Parathyroid adenoma (tissue), 2 donors: ENCODE measurements at regions not wholly inside any gene's neighbourhood (a gene's known extent, or its start where the extent isn't known, plus 50 kb on each side); places are given as distances from the start of the nearest gene placed in this dataset.

Experiments used
- H2AFZ ChIP-seq: fragments of 300-600 bp; sonication (generic); one replicate; pipeline ENCODE4 v1.7.0; 2017; ENCODE audit warnings: antibody characterized with exemption, mild to moderate bottlenecking
- H3K27ac ChIP-seq: fragments of 300-600 bp; sonication (generic); one replicate; pipeline ENCODE4 v1.7.0; 2017
- H3K27me3 ChIP-seq: fragments of 300-600 bp; sonication (generic); one replicate; pipeline ENCODE4 v1.7.0; 2017; ENCODE audit warnings: low read length; ENCODE audit not compliant: control insufficient read depth, insufficient read depth
- H3K36me3 ChIP-seq: fragments of 300-600 bp; sonication (generic); one replicate; pipeline ENCODE4 v1.7.0; 2017; ENCODE audit warnings: low read length; ENCODE audit not compliant: control insufficient read depth, insufficient read depth
- H3K4me1 ChIP-seq: fragments of 300-600 bp; sonication (generic); one replicate; pipeline ENCODE4 v1.7.0; 2017; ENCODE audit warnings: control low read depth
- H3K4me2 ChIP-seq: fragments of 300-600 bp; sonication (generic); one replicate; pipeline ENCODE4 v1.7.0; 2017; ENCODE audit warnings: low read length
- H3K4me3 ChIP-seq: fragments of 300-600 bp; sonication (generic); one replicate; pipeline ENCODE4 v1.7.0; 2017; ENCODE audit warnings: low read depth, low read length
- H3K79me2 ChIP-seq: fragments of 300-600 bp; sonication (generic); one replicate; pipeline ENCODE4 v1.7.0; 2017; ENCODE audit warnings: control low read depth
- H3K9ac ChIP-seq: fragments of 300-600 bp; sonication (generic); one replicate; pipeline ENCODE4 v1.7.0; 2017; ENCODE audit warnings: mild to moderate bottlenecking
- H3K9me3 ChIP-seq: fragments of 300-600 bp; sonication (generic); one replicate; pipeline ENCODE4 v1.7.0; 2017; ENCODE audit warnings: low read length; ENCODE audit not compliant: control insufficient read depth
- TF ChIP-seq, protein P1 (sequence below): fragments of 300-600 bp; sonication (generic); IDR thresholded peaks from one replicate; pipeline ENCODE4 v1.7.0; 2017; ENCODE audit warnings: antibody characterized with exemption, mild to moderate bottlenecking
- donor health status: primary hyperparathyroidism.

GRCh38 chr4:185916683-185917082 lies 104.7 kb upstream of the SORBS2 start:
- no peak overlapping the region for H3K27ac ChIP-seq

GRCh38 chr4:185919107-185919506 lies 107.1 kb upstream of the SORBS2 start:
- no peak overlapping the region for H3K27ac ChIP-seq
- no peak overlapping the region for H2AFZ ChIP-seq
- H3K79me2 ChIP-seq: no peaks in the 10 kb centered on the region
- TF ChIP-seq, protein P1, sequence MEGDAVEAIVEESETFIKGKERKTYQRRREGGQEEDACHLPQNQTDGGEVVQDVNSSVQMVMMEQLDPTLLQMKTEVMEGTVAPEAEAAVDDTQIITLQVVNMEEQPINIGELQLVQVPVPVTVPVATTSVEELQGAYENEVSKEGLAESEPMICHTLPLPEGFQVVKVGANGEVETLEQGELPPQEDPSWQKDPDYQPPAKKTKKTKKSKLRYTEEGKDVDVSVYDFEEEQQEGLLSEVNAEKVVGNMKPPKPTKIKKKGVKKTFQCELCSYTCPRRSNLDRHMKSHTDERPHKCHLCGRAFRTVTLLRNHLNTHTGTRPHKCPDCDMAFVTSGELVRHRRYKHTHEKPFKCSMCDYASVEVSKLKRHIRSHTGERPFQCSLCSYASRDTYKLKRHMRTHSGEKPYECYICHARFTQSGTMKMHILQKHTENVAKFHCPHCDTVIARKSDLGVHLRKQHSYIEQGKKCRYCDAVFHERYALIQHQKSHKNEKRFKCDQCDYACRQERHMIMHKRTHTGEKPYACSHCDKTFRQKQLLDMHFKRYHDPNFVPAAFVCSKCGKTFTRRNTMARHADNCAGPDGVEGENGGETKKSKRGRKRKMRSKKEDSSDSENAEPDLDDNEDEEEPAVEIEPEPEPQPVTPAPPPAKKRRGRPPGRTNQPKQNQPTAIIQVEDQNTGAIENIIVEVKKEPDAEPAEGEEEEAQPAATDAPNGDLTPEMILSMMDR: no peak
- no peak overlapping the region for H3K4me2 ChIP-seq
- H3K4me3 ChIP-seq: no peak overlapping the region
- H3K4me1 ChIP-seq: no peaks in the 10 kb centered on the region
- H3K9me3 ChIP-seq: no peaks in the 10 kb centered on the region
- H3K9ac ChIP-seq: no peak overlapping the region
- no peaks in the 10 kb centered on the region for H3K36me3 ChIP-seq
- H3K27me3 ChIP-seq: no peaks in the 10 kb centered on the region

More at GRCh38 chr4:185916683-185917082, 104.7 kb upstream of the SORBS2 start:
- Histone ChIP-seq H3K4me1 (no peaks in the 10 kb centered on the region), H3K4me2 (no peak overlapping the region), H3K9ac (no peak overlapping the region), H3K27me3 (no peaks in the 10 kb centered on the region), H3K36me3 (no peaks in the 10 kb centered on the region), H3K4me3 (no peak overlapping the region), H3K9me3 (no peaks in the 10 kb centered on the region), H2AFZ (no peak overlapping the region), H3K79me2 (no peaks in the 10 kb centered on the region)
- TF ChIP-seq, protein P1: no peak

- H2AFZ ChIP-seq: no peak overlapping the region
- peak overlapping the region; percentile 31 for H3K4me3 ChIP-seq
- no peaks in the 10 kb centered on the region for H3K9me3 ChIP-seq
- H3K27ac ChIP-seq: no peak overlapping the region
- H3K4me1 ChIP-seq: no peaks in the 10 kb centered on the region
- H3K27me3 ChIP-seq: no peaks in the 10 kb centered on the region
- H3K79me2 ChIP-seq: no peaks in the 10 kb centered on the region
- TF ChIP-seq, protein P1: no peak
- H3K36me3 ChIP-seq: no peaks in the 10 kb centered on the region
- peak overlapping the region; percentile 65 for H3K4me2 ChIP-seq
- no peak overlapping the region for H3K9ac ChIP-seq
These were observed 108.2 kb upstream of the SORBS2 start for GRCh38 chr4:185920171-185920570.

DNA sequence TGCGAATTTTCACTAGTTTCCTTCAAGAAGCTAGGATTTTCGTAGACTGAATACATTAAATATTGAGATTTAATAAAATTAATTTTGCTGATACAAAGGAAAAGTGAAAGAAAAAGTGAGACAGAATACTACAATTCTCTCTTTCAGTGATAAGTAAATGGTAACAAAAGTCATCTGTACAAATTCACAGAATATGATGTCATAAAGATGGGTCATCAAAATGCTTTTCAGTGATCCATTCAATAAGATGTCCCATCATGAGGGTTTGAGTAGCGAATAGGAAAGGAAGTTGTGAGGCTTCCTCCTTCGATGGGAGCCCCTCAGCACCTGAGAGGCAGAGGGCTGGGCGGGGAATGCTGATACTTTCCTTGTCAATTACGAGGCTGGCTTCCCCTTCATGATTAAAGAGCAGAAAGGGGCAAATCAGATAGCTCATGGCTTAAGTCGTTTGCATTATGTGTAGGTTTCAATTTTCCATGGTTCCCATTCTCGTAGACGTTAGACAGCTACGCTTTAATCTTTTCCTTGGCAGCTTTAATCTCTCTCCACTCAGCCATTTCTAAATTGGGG lies 108.8 kb upstream of the SORBS2 start:
- TF ChIP-seq, protein P1: no peak
- Histone ChIP-seq H3K4me3 (peak overlapping the region; percentile 31), H2AFZ (no peak overlapping the region), H3K36me3 (no peaks in the 10 kb centered on the region), H3K9ac (no peak overlapping the region), H3K9me3 (no peaks in the 10 kb centered on the region), H3K4me2 (peak overlapping the region; percentile 65), H3K79me2 (no peaks in the 10 kb centered on the region), H3K4me1 (no peaks in the 10 kb centered on the region), H3K27me3 (no peaks in the 10 kb centered on the region), H3K27ac (no peak overlapping the region)
